GM21367 (cell line): ENCODE measurements at regions not wholly inside any gene's neighbourhood (a gene's known extent, or its start where the extent isn't known, plus 50 kb on each side); places are given as distances from the start of the nearest gene placed in this dataset.

Experiments
- ATAC-seq: cut with Tn5 transposase; IDR thresholded peaks from one replicate; pipeline ENCODE4 v1.9.1; 2021; ENCODE audit not compliant: unreplicated experiment

- ATAC-seq = peak; percentile 86
Measured at GRCh38 chr18:60146220-60146960, 226.2 kb downstream of the MC4R start.

DNA sequence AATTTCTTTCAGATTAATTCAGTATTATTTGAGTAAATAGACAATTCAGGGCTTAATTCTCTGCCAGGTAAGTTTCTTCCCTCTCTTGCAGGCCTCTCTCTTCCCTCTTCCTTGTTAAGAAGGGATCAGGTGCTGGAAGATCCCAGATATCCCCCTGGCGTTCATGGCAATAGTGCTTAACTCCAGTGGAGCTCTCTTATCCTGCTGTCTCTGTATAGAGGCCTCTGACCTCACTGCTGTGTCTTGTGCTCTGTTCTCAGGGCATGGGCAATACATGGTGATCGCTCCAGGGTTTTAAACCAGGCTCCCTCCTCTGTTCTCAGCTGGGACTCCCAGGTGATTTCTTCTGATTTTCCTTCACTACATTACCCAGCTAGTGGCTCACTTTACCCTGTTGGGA lies 226.8 kb downstream of the MC4R start:
- peak; percentile 16 for ATAC-seq

DNA sequence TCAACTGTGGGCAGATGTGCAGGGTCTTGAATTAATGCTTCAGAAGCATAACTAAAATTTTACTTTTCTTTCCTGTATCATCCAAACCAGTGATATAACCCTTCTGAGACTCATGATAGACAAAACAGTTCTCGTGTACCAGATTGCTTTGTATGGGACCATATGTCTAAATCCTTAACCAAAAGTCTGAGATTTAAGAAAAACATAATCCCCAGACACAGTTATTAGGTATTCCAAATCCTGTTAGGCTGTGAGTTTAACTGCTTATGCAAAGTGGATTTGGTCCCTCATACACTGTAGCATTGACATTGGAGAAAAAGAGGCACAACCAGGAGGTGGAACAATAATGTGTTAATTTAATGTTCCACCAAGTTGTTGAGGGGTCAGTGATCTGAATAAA lies 235.0 kb downstream of the PMAIP1 start:
- ATAC-seq = no peak

DNA sequence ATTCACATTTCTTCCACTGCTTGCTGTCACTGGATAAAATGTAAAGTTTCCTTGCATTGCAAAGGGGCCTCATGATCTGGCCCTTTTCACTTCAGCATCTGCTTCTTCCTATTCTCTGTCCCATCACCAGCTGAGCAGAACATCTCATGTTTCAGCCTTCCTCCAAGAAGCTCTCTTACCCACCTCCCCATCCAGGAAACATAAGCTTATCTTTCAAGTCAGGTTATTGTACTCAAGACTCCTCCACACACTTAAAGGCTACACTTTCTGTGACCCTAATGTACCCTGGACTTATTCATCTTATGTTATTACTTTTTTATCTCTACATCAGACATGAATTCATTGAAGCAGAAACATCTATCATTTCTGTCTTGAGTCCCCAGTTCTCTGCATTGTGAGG lies 230.5 kb downstream of the PMAIP1 start:
- ATAC-seq = no peak

DNA sequence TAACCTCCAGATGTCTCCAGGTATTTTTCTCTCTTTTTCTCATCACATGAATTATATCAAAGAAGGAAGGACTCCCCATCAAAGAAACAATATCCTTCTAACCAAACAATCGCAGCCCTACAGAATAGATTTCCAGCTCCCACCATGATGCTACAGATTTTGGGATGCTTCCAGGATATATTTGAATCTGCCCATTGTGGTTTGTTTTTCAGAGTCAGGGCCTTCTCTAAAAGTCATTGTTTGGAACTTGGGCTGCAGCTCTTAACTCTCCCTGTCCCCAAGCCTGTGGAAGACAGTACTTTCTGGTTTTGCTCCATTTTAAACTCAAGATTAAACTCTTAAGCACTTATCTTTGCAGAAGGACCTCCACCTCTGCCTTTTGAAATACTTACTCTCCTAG lies 223.2 kb downstream of the PMAIP1 start:
- ATAC-seq = no peak

DNA sequence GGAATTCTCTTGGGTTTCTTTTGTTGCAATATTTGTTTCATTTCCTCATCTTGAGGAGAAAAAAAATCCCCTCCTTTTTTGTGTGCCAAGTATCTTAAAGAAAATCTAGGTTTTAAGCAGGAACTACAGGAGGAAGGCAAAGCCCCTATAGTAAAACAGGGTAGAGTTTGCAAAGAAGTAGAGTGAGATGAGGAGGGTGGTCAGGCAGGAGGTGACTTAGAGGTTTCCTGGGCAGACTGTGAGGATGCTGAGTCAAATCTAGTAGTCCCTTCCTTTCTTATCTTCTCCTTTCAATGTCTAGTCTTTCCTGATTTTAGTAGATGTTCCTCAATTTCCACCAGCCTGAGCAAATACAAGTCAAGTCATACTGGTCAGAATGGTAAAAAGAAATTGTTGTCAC lies 222.5 kb downstream of the PMAIP1 start:
- no peak for ATAC-seq

GRCh38 chr18:60120231-60120750 lies 220.5 kb downstream of the PMAIP1 start:
- no peak for ATAC-seq

GRCh38 chr18:60117321-60117720 lies 217.5 kb downstream of the PMAIP1 start:
- ATAC-seq = no peak

GRCh38 chr18:60113396-60113795 lies 213.6 kb downstream of the PMAIP1 start:
- ATAC-seq = no peak

DNA sequence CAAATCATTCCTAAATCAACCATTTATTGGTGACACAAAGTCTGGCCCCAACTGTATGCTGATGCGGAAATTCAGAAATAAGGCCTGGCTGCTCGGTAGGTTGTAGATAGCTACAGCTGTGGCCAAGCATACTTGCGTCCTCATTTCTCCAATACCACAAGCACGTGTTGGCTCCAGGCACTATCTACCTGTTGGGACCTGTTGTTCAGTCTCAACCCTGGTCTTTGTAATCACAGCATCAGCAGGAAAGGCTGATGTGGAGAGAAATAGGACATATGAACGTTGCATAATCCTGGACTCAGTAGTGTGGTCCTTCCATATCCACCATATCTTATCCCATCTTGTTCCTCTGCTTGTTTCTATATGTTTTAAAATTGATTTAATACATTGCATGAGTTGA lies 212.6 kb downstream of the PMAIP1 start:
- no peak for ATAC-seq

GRCh38 chr18:60111525-60111924 lies 211.7 kb downstream of the PMAIP1 start:
- no peak for ATAC-seq

GRCh38 chr18:60110836-60111235 lies 211.0 kb downstream of the PMAIP1 start:
- no peak for ATAC-seq

- ATAC-seq = no peak
Measured at GRCh38 chr18:60100778-60101177, 201.0 kb downstream of the PMAIP1 start.

DNA sequence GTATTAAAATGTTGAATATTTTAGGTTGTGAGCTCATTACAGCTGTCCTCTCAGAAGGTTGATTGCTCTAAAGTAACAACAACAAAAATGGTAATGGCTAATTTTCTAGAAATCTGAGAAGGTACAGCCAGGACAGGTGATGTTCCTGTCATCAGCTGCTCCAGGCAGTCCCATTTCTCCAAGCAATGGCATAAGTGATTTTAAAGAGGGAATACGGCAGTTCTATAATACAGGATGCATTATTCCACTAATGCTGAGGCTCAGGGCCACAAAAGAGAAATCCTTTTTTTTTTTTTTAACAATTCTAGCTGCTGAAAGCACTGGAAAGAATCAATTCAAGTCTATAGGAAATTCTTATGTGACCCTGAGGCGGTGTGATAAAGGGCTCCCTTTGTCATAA lies 199.9 kb downstream of the PMAIP1 start:
- ATAC-seq = no peak

GRCh38 chr18:60096428-60096827 lies 196.6 kb downstream of the PMAIP1 start:
- no peak for ATAC-seq

DNA sequence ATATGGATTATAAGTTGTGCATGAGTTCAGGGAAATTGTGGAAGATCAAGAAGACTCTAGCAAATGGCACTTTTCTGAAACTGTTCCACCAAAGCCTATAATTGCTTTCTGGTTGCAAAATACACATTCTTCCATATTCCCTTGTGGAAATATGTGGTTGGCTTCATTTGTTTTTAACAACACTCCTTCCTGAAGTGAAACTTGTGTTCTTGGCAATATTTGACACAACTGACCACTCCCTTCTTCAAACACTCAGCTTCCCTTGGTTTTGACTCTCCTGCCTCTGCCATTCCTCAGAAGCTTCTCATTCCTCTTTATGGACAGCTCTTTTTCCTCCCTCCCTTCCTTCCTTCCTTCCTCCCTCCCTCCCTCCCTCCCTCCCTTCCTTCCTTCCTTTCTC lies 192.3 kb downstream of the PMAIP1 start:
- ATAC-seq = no peak

- ATAC-seq = peak; percentile 57
Measured at GRCh38 chr18:60090170-60090569, 190.4 kb downstream of the PMAIP1 start.

GRCh38 chr18:60082790-60083189 lies 183.0 kb downstream of the PMAIP1 start:
- ATAC-seq = no peak

DNA sequence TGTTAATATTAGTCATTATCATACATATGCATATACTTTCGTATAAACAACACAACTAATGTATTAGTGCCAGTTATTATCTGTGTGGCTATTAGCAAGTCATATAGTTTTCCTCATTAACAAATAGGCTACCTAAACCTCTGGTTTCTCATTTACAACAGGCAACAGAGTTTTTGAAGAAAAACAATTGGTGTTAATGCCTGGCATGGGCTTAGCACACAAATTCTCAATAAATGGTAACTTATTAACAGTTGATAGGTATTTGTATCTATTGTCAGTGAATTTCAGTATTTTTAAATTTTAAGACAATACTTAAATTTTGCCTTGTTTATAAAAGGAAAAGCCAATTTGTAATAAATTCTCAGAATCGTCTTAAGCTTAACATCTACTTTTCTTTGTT lies 182.5 kb downstream of the PMAIP1 start:
- ATAC-seq = no peak

DNA sequence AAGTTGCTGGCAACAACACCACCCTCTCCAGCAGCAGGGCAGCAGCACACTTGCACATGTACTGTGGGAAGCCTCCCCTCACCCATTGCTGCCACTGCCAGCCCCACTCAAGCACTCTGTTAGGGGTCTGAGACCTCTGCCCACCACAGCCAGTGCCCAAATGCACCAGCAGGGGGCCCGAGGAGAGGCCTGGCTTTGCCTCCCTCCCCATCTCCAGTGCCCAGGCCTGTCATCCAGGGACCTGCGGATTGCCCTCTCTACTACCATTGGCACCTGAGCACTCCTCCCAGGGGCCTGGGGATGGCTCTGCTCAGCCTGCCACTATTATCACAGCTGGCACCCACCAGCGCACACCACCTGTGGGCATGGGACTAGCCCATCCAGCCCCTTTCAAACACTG lies 175.7 kb downstream of the PMAIP1 start:
- ATAC-seq = no peak

- no peak for ATAC-seq
Measured at GRCh38 chr18:60070631-60071030, 170.8 kb downstream of the PMAIP1 start.

DNA sequence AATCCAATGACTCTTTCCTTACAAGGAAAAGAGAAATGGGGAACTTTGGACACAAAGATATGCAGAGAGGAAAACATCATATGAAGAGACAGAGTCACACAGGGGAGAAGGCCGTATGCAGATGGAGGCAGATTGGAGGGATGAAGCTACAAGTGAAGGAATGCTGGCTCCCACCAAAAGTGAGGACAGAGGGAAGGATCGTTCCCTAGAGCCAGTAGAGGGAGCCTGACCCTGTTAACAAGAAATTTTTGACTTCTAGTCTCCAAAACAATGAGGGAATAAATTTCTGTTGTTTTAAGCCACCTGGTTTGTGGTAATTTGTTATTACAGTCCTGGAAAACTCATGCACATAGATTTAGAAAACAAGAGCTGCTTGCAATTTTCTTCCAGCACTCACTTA lies 169.3 kb downstream of the PMAIP1 start:
- ATAC-seq = no peak
